ENCODE measurements at regions not wholly inside any gene's neighbourhood (a gene's known extent, or its start where the extent isn't known, plus 50 kb on each side); places are given as distances from the start of the nearest gene placed in this dataset.

DNA sequence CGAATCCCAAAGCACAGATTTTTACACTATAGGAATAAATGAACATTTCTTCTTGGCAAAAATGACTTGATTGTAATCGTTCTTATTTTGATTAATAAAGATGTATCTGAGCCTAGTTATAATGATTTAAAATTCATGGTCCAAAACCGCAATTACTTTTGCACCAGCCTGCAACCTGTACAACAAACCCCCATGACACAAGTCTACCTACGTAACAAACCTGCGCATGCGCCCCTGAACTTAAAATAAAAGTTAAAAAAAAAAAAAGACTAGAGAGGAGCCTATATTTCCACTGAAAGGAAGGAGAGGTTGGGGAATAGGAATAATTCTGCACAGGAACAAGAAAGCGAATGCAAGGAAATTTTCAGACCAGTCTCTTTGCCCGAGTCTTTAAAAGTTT is 145.2 kb downstream of the SCARB1 start:
- no peak overlapping the region for H3K9ac ChIP-seq (ENCODE audit: low read depth, low read length)
- no peak for ATAC-seq (ENCODE audit: low read depth)
- no peak overlapping the region for H2BK20ac ChIP-seq (ENCODE audit: low read depth, low read length)
- H3K4me3 ChIP-seq (ENCODE audit: insufficient read depth, low read depth, low read length) = no peak overlapping the region
- no peak overlapping the region for H2BK120ac ChIP-seq (ENCODE audit: low read depth, low read length)
- no peak overlapping the region for H3K23ac ChIP-seq (ENCODE audit: low read depth, low read length)
- DNase-seq = no peak
- dilution Hi-C loops (cut with HindIII; ENCODE audit: low sequenced_read_pairs, unreplicated experiment) (no loop called here), in situ Hi-C loops (cut with MboI; ENCODE audit: low sequenced_read_pairs) (no loop called here), intact Hi-C loops (cut with micrococcal nuclease) (no loop called here)
- no peak overlapping the region for H3K14ac ChIP-seq (replicated peaks; ENCODE audit: low read depth, low read length)
- ChIA-PET POLR2A (ENCODE audit: unreplicated experiment) (no interaction called here), CTCF (no interaction called here)
- no peak overlapping the region for H2BK15ac ChIP-seq (ENCODE audit: low read depth, low read length)
- H3K4me2 ChIP-seq (ENCODE audit: low read depth, low read length) = no peak overlapping the region
- no peak overlapping the region for H3K27ac ChIP-seq (ENCODE audit: insufficient read depth, low read length)
- H4K5ac ChIP-seq (ENCODE audit: low read depth, low read length) = no peak overlapping the region
- H2AFZ ChIP-seq (replicated peaks; ENCODE audit: low read length, poor library complexity) = no peak overlapping the region
- H2BK5ac ChIP-seq (ENCODE audit: low read depth, low read length, poor library complexity, severe bottlenecking) = no peak overlapping the region
- TF ChIP-seq RFX5 (IDR thresholded peaks at IDR 0.05; ENCODE audit: low read depth, low read length) = no peak
- no peak for TF ChIP-seq MAZ (IDR thresholded peaks at IDR 0.05; ENCODE audit: borderline replicate concordance, low read depth, low read length)
- no peak for TF ChIP-seq FOS (IDR thresholded peaks at IDR 0.05; ENCODE audit: low read depth, low read length)
- no peak for TF ChIP-seq BHLHE40 (IDR thresholded peaks at IDR 0.05; ENCODE audit: low read depth, low read length)
- no peak for TF ChIP-seq NFE2L2 (IDR thresholded peaks at IDR 0.05; ENCODE audit: low read depth, low read length)
- no peak for TF ChIP-seq CEBPB (IDR thresholded peaks at IDR 0.05; ENCODE audit: low read depth, low read length)
- TF ChIP-seq MXI1 (IDR thresholded peaks at IDR 0.05; ENCODE audit: borderline replicate concordance, low read depth, low read length) = no peak
- TF ChIP-seq, protein P1, sequence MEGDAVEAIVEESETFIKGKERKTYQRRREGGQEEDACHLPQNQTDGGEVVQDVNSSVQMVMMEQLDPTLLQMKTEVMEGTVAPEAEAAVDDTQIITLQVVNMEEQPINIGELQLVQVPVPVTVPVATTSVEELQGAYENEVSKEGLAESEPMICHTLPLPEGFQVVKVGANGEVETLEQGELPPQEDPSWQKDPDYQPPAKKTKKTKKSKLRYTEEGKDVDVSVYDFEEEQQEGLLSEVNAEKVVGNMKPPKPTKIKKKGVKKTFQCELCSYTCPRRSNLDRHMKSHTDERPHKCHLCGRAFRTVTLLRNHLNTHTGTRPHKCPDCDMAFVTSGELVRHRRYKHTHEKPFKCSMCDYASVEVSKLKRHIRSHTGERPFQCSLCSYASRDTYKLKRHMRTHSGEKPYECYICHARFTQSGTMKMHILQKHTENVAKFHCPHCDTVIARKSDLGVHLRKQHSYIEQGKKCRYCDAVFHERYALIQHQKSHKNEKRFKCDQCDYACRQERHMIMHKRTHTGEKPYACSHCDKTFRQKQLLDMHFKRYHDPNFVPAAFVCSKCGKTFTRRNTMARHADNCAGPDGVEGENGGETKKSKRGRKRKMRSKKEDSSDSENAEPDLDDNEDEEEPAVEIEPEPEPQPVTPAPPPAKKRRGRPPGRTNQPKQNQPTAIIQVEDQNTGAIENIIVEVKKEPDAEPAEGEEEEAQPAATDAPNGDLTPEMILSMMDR (conservative IDR thresholded peaks at IDR 0.05; ENCODE audit: low read depth, low read length) = no peak
- TF ChIP-seq CHD1 (IDR thresholded peaks at IDR 0.05; ENCODE audit: low read depth, low read length) = no peak
- TF ChIP-seq, protein P2, sequence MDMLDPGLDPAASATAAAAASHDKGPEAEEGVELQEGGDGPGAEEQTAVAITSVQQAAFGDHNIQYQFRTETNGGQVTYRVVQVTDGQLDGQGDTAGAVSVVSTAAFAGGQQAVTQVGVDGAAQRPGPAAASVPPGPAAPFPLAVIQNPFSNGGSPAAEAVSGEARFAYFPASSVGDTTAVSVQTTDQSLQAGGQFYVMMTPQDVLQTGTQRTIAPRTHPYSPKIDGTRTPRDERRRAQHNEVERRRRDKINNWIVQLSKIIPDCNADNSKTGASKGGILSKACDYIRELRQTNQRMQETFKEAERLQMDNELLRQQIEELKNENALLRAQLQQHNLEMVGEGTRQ (IDR thresholded peaks at IDR 0.05; ENCODE audit: low read depth, low read length) = no peak
- no peak for TF ChIP-seq RAD21 (IDR thresholded peaks at IDR 0.05; ENCODE audit: low read length)
- no peak for TF ChIP-seq RCOR1 (IDR thresholded peaks at IDR 0.05; ENCODE audit: insufficient replicate concordance, low read length)
- TF ChIP-seq, protein P3, sequence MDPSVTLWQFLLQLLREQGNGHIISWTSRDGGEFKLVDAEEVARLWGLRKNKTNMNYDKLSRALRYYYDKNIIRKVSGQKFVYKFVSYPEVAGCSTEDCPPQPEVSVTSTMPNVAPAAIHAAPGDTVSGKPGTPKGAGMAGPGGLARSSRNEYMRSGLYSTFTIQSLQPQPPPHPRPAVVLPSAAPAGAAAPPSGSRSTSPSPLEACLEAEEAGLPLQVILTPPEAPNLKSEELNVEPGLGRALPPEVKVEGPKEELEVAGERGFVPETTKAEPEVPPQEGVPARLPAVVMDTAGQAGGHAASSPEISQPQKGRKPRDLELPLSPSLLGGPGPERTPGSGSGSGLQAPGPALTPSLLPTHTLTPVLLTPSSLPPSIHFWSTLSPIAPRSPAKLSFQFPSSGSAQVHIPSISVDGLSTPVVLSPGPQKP (IDR thresholded peaks at IDR 0.05; ENCODE audit: borderline replicate concordance, low read depth, low read length) = no peak
- TF ChIP-seq POLR2A (IDR thresholded peaks at IDR 0.05; ENCODE audit: low read depth, low read length) = no peak
- TF ChIP-seq MAFK (IDR thresholded peaks at IDR 0.05; ENCODE audit: low read depth, low read length) = no peak
- no peak for TF ChIP-seq SMC3 (IDR thresholded peaks at IDR 0.05; ENCODE audit: low read depth, low read length)
- no peaks in the 10 kb centered on the region for H3K79me1 ChIP-seq (ENCODE audit: low read depth in 1 of 2, low read length in 2 of 2)
- no peak overlapping the region for H4K8ac ChIP-seq (ENCODE audit: low read depth in 2 of 2, low read length in 2 of 2)
- H3K18ac ChIP-seq (ENCODE audit: low read depth, low read length) = no peak overlapping the region
- peaks cover 13% of the 10 kb centered on the region for H3K4me1 ChIP-seq (ENCODE audit: control insufficient read depth, insufficient read depth, low read length)
- H3K9me3 ChIP-seq (ENCODE audit: control insufficient read depth, insufficient read depth, low read length) = peaks cover 3% of the 10 kb centered on the region; the same call in 1 of the 2 replicates
- peaks cover 3% of the 10 kb centered on the region; the same call in 1 of the 2 replicates for H4K20me1 ChIP-seq (ENCODE audit: insufficient read depth, low read length)
- H3K56ac ChIP-seq (ENCODE audit: extremely low read depth, insufficient read depth, low read length) = no peak overlapping the region
- H3K4ac ChIP-seq (ENCODE audit: low read depth, low read length) = no peak overlapping the region
- no peaks in the 10 kb centered on the region; the same call in 1 of the 2 replicates for H3K9me1 ChIP-seq (ENCODE audit: insufficient read depth, low read length)
- no peak overlapping the region for H2AK5ac ChIP-seq (ENCODE audit: low read depth, low read length)
- H4K91ac ChIP-seq (ENCODE audit: insufficient read depth, low read depth, low read length) = no peak overlapping the region
- no TSS peak for BruUV-seq (replicated peaks)
- no peak overlapping the region for H2AK9ac ChIP-seq (replicated peaks; ENCODE audit: low read depth, low read length, poor library complexity)
- WGBS, 2 experiments (ENCODE audit: extremely low coverage in 2 of 2, insufficient read length in 1 of 2) = 79% methylated on average over 2 of the region's 8 CpGs; no CpG with 5 or more reads in 1 of the 2 experiments
- no peaks in the 10 kb centered on the region for H3K36me3 ChIP-seq (ENCODE audit: control insufficient read depth, insufficient read depth, low read length)
- H3K27me3 ChIP-seq (ENCODE audit: control insufficient read depth, insufficient read depth, low read length) = no peaks in the 10 kb centered on the region

All from IMR-90 (cell line).